ENCODE measurements at regions not wholly inside any gene's neighbourhood (a gene's known extent, or its start where the extent isn't known, plus 50 kb on each side); places are given as distances from the start of the nearest gene placed in this dataset.

DNA sequence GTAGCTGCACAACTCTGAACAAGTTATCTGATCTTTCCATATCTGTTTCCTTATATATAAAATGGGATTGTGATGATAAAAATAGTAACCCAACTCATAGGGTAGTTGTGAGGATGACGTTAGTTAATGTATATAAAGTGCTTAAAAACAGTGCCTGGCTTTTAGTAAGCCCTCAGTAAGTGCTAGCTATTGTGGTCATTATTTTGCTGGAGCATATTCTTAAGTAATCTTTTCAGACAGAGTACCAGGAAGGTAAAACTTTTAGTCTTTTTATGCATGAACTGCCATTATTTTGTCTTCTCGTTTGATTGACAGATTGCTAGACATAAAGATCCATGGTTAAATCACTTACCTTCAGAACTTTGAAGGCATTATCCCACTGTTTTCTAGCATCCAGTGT lies 62.5 kb upstream of the SIM2 start:
- no peak overlapping the region for H3K27ac Mint-ChIP-seq

GRCh38 chr21:36639769-36640168 lies 59.1 kb upstream of the SIM2 start:
- DNase-seq: no peak
- H3K27me3 Mint-ChIP-seq (ENCODE audit: low read depth in 2 of 2): peaks cover 14 to 48% of the 10 kb centered on the region in 2 donors
- peaks cover 18% of the 10 kb centered on the region for H3K36me3 Mint-ChIP-seq
- H3K9me3 Mint-ChIP-seq: peaks cover 0 to 6% of the 10 kb centered on the region in 2 donors
- TF ChIP-seq, protein P1, sequence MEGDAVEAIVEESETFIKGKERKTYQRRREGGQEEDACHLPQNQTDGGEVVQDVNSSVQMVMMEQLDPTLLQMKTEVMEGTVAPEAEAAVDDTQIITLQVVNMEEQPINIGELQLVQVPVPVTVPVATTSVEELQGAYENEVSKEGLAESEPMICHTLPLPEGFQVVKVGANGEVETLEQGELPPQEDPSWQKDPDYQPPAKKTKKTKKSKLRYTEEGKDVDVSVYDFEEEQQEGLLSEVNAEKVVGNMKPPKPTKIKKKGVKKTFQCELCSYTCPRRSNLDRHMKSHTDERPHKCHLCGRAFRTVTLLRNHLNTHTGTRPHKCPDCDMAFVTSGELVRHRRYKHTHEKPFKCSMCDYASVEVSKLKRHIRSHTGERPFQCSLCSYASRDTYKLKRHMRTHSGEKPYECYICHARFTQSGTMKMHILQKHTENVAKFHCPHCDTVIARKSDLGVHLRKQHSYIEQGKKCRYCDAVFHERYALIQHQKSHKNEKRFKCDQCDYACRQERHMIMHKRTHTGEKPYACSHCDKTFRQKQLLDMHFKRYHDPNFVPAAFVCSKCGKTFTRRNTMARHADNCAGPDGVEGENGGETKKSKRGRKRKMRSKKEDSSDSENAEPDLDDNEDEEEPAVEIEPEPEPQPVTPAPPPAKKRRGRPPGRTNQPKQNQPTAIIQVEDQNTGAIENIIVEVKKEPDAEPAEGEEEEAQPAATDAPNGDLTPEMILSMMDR (IDR thresholded peaks at IDR 0.05): no peak
- H3K27ac ChIP-seq (ENCODE audit: low read length): no peak overlapping the region
- no peaks in the 10 kb centered on the region for H3K36me3 ChIP-seq (ENCODE audit: control insufficient read depth, insufficient read depth, low read length)
- 67% methylated on average over 6 of the region's 6 CpGs for WGBS (ENCODE audit: insufficient coverage)
- no peaks in the 10 kb centered on the region for H3K9me3 ChIP-seq (ENCODE audit: control insufficient read depth, insufficient read depth, low read length)
- H3K27ac Mint-ChIP-seq: no peak overlapping the region
- no peaks in the 10 kb centered on the region for H3K4me1 ChIP-seq (ENCODE audit: control insufficient read depth, insufficient read depth, low read length)
- no peak overlapping the region for H3K4me3 Mint-ChIP-seq
- H3K4me3 ChIP-seq (ENCODE audit: low read length): no peak overlapping the region
- intact Hi-C loops (cut with micrococcal nuclease): no loop called here
- no peak for ATAC-seq
- no peaks in the 10 kb centered on the region for H3K4me1 Mint-ChIP-seq
- peaks cover under 1% of the 10 kb centered on the region for H3K27me3 ChIP-seq (ENCODE audit: control insufficient read depth, insufficient read depth, low read length)

More for the DNA sequence above, 62.5 kb upstream of the SIM2 start:
- H3K36me3 ChIP-seq (ENCODE audit: control insufficient read depth, insufficient read depth, low read length): no peaks in the 10 kb centered on the region
- TF ChIP-seq, protein P1 (IDR thresholded peaks at IDR 0.05): no peak
- 84% methylated on average over 2 of the region's 2 CpGs for WGBS (ENCODE audit: insufficient coverage)
- intact Hi-C loops (cut with micrococcal nuclease): no loop called here
- H3K27ac ChIP-seq (ENCODE audit: low read length): no peak overlapping the region
- H3K27me3 ChIP-seq (ENCODE audit: control insufficient read depth, insufficient read depth, low read length): no peaks in the 10 kb centered on the region
- Mint-ChIP-seq H3K27me3 (ENCODE audit: low read depth in 2 of 2) (peaks cover 11 to 58% of the 10 kb centered on the region in 2 donors), H3K4me1 (no peaks in the 10 kb centered on the region), H3K36me3 (peaks cover 18% of the 10 kb centered on the region), H3K9me3 (peaks cover 0 to 6% of the 10 kb centered on the region in 2 donors), H3K4me3 (no peak overlapping the region)
- no peak for DNase-seq
- no peak overlapping the region for H3K4me3 ChIP-seq (ENCODE audit: low read length)
- H3K9me3 ChIP-seq (ENCODE audit: control insufficient read depth, insufficient read depth, low read length): no peaks in the 10 kb centered on the region
- ATAC-seq: no peak
- no peaks in the 10 kb centered on the region for H3K4me1 ChIP-seq (ENCODE audit: control insufficient read depth, insufficient read depth, low read length)

DNA sequence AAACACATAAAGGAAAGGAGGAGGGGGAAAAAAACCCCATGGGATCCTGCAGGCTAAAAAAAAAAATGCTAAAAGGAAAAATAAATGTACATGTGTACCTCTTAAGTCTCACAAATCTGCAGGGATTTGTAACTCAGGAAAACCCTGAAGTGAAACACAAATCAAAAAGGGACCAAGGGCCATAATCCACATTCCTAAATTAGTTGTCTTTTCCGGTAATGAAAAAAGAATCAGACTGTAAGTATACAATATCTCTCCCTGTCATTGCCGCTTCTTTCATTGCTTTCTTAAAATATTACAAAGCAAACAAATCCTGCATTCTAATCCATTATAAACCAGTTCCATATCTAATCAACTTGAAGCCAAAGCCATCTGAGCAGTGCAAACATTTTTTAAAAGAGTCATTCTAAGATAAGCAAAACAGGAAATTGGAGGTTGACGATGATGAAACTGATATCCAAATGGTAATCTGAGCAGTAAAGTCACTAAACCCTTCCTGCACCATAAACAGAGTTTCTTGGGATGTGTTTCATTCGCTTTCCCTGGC lies 58.7 kb upstream of the SIM2 start:
- Mint-ChIP-seq H3K9me3 (peaks cover 0 to 6% of the 10 kb centered on the region in 2 donors), H3K4me1 (no peaks in the 10 kb centered on the region), H3K36me3 (peaks cover 18% of the 10 kb centered on the region), H3K4me3 (no peak overlapping the region), H3K27ac (no peak overlapping the region), H3K27me3 (ENCODE audit: low read depth in 2 of 2) (peaks cover 14 to 48% of the 10 kb centered on the region in 2 donors)
- WGBS (ENCODE audit: insufficient coverage): 43% methylated on average over 4 of the region's 4 CpGs
- H3K4me1 ChIP-seq (ENCODE audit: control insufficient read depth, insufficient read depth, low read length): no peaks in the 10 kb centered on the region
- no peaks in the 10 kb centered on the region for H3K9me3 ChIP-seq (ENCODE audit: control insufficient read depth, insufficient read depth, low read length)
- H3K27me3 ChIP-seq (ENCODE audit: control insufficient read depth, insufficient read depth, low read length): peaks cover 2% of the 10 kb centered on the region
- H3K27ac ChIP-seq (ENCODE audit: low read length): no peak overlapping the region
- no peak overlapping the region for H3K4me3 ChIP-seq (ENCODE audit: low read length)
- intact Hi-C loops (cut with micrococcal nuclease): no loop called here
- DNase-seq: no peak
- no peaks in the 10 kb centered on the region for H3K36me3 ChIP-seq (ENCODE audit: control insufficient read depth, insufficient read depth, low read length)
- TF ChIP-seq, protein P1 (IDR thresholded peaks at IDR 0.05): no peak
- ATAC-seq: no peak

DNA sequence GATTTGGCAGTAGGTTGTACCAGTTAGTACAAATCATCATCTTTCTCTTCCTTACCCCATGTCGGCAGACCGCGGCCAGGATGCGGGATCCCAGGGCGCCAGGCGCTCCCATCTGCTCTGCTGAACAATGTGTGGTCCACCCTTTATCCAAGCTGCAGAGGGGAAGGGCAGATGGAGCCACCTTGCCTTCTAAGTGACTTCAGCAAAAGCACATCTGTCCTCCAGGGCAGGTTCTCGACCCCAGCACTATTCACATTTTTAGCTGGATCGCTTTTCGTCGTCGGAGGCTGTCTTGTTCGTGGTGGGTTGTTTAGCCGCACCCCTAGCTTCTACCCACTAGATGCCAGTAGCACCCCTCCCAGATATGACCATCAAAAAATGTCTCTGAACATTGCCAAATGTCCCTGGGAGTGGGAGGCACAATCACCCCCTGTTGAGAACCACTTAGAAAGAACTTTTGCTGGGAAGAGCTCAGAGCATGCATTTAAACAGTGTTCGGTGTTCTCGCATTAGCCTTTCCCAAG lies 58.1 kb upstream of the SIM2 start:
- Mint-ChIP-seq H3K4me3 (no peak overlapping the region), H3K27ac (no peak overlapping the region), H3K9me3 (peaks cover 0 to 6% of the 10 kb centered on the region in 2 donors), H3K4me1 (no peaks in the 10 kb centered on the region), H3K27me3 (ENCODE audit: low read depth in 2 of 2) (peaks cover 14 to 43% of the 10 kb centered on the region in 2 donors), H3K36me3 (peaks cover 18% of the 10 kb centered on the region)
- TF ChIP-seq, protein P1 (IDR thresholded peaks at IDR 0.05): no peak
- Histone ChIP-seq H3K36me3 (ENCODE audit: control insufficient read depth, insufficient read depth, low read length) (no peaks in the 10 kb centered on the region), H3K27ac (ENCODE audit: low read length) (no peak overlapping the region), H3K9me3 (ENCODE audit: control insufficient read depth, insufficient read depth, low read length) (no peaks in the 10 kb centered on the region), H3K27me3 (ENCODE audit: control insufficient read depth, insufficient read depth, low read length) (peaks cover 2% of the 10 kb centered on the region), H3K4me1 (ENCODE audit: control insufficient read depth, insufficient read depth, low read length) (no peaks in the 10 kb centered on the region), H3K4me3 (ENCODE audit: low read length) (no peak overlapping the region)
- 73% methylated on average over 15 of the region's 15 CpGs for WGBS (ENCODE audit: insufficient coverage)
- ATAC-seq (no peak), DNase-seq (no peak)
- intact Hi-C loops (cut with micrococcal nuclease): no loop called here
